DOHH2 (cell line): ENCODE measurements at regions not wholly inside any gene's neighbourhood (a gene's known extent, or its start where the extent isn't known, plus 50 kb on each side); places are given as distances from the start of the nearest gene placed in this dataset.

Experiments
- H3F3A ChIP-seq: fragments of 200-600 bp; sonication (generic), shearing (Covaris generic); 2 replicates; pipeline ENCODE4 v1.6.0; 2016; ENCODE audit warnings: antibody characterized with exemption, mild to moderate bottlenecking; ENCODE audit not compliant: control insufficient read depth, insufficient read depth
- H3K27ac ChIP-seq: fragments of 200-600 bp; sonication (generic); 2 replicates; pipeline ENCODE4 v1.5.1; 2014; ENCODE audit warnings: low read depth, mild to moderate bottlenecking, low read length, moderate library complexity
- H3K27me3 ChIP-seq: fragments of 200-600 bp; sonication (generic); 2 replicates; pipeline ENCODE4 v1.6.1; 2014; ENCODE audit warnings: mild to moderate bottlenecking, low read length, mixed read lengths; ENCODE audit not compliant: control insufficient read depth
- H3K36me3 ChIP-seq: fragments of 200-600 bp; sonication (generic); 2 replicates; pipeline ENCODE4 v1.6.1; 2014; ENCODE audit warnings: mild to moderate bottlenecking, low read length, moderate library complexity, mixed read lengths; ENCODE audit not compliant: control insufficient read depth
- H3K4me1 ChIP-seq: fragments of 200-600 bp; sonication (generic); 2 replicates; pipeline ENCODE4 v1.6.1; 2014; ENCODE audit warnings: mild to moderate bottlenecking, low read length, mixed read lengths; ENCODE audit not compliant: control insufficient read depth
- H3K4me2 ChIP-seq: fragments of 200-600 bp; sonication (generic); 2 replicates; pipeline ENCODE4 v1.6.0; 2014; ENCODE audit warnings: mild to moderate bottlenecking, low read length, moderate library complexity
- H3K4me3 ChIP-seq: fragments of 200-600 bp; sonication (generic); 2 replicates; pipeline ENCODE4 v1.5.1; 2014; ENCODE audit warnings: mild to moderate bottlenecking, low read length, mixed read lengths
- H3K79me2 ChIP-seq: fragments of 200-600 bp; sonication (generic); 2 replicates; pipeline ENCODE4 v1.6.1; 2014; ENCODE audit warnings: mild to moderate bottlenecking, low read length, mixed read lengths; ENCODE audit not compliant: control insufficient read depth
- H3K9me2 ChIP-seq: fragments of 200-600 bp; sonication (generic); replicated peaks from 2 replicates; pipeline ENCODE4 v1.6.1; 2014; ENCODE audit warnings: mild to moderate bottlenecking, low read length, mixed read lengths; ENCODE audit not compliant: control insufficient read depth
- H3K9me3 ChIP-seq: fragments of 200-600 bp; sonication (generic); 2 replicates; pipeline ENCODE4 v1.6.1; 2014; ENCODE audit warnings: antibody characterized with exemption, low read length, mixed read lengths; ENCODE audit not compliant: control insufficient read depth, insufficient read depth
- H4K20me1 ChIP-seq: fragments of 200-600 bp; sonication (generic); 2 replicates; pipeline ENCODE4 v1.6.0; 2014; ENCODE audit warnings: low read depth, mild to moderate bottlenecking, antibody characterized with exemption, low read length, moderate library complexity; ENCODE audit not compliant: control insufficient read depth, insufficient read depth
- CTCF ChIP-seq: fragments of 200-600 bp; sonication (generic); IDR thresholded peaks from one replicate; pipeline ENCODE4 v1.5.1; 2014; ENCODE audit warnings: antibody characterized with exemption, mild to moderate bottlenecking, low read depth, low read length; ENCODE audit not compliant: poor library complexity, severe bottlenecking
- EZH2phosphoT487 ChIP-seq: fragments of 200-600 bp; sonication (generic); IDR thresholded peaks from 2 replicates; pipeline ENCODE4 v1.6.1; 2017; ENCODE audit warnings: borderline replicate concordance, mild to moderate bottlenecking, antibody characterized with exemption, low read length, moderate library complexity, mixed read lengths

DNA sequence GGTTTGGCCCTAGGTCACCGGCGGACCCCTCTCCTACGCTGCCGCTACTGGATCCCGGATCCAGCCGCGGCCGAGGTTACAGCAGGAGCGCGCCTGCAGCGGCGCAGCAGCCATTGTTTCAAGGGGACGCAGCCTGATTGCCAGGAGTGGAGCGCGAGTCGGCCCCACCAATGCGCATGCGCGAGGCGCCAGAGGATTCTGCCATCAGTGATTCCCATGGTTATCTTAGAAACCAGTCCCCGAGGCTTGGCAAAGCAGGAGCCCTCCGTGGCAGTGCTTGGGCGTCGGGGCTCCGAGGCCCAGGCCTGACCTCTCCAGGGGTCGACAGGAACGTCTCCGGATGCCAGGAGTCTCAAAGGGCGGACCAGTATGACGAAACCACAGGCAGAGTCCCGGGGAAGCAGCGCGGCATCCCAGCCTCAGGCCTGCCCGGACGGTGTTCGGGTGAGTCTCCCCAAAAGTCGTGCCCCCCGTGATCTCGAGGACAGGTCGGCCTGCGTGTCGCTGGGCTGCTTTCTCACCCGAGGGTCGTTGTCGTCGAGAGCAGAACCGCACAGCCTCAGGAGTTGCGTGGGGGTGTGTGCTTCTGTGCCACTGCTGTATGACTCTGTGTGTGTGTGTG, 608.5 kb downstream of the KCNJ18 start:
- TF ChIP-seq CTCF = no peak
- TF ChIP-seq EZH2phosphoT487 = no peak
- Histone ChIP-seq H3F3A (no peaks in the 10 kb centered on the region), H3K79me2 (no peaks in the 10 kb centered on the region), H3K9me2 (no peaks in the 10 kb centered on the region), H3K4me2 (no peak overlapping the region), H3K36me3 (no peaks in the 10 kb centered on the region), H4K20me1 (no peaks in the 10 kb centered on the region), H3K4me3 (no peak overlapping the region), H3K27me3 (no peaks in the 10 kb centered on the region), H3K9me3 (peaks cover 35% of the 10 kb centered on the region; the same call in 1 of the 2 replicates), H3K27ac (no peak overlapping the region), H3K4me1 (no peaks in the 10 kb centered on the region)

DNA sequence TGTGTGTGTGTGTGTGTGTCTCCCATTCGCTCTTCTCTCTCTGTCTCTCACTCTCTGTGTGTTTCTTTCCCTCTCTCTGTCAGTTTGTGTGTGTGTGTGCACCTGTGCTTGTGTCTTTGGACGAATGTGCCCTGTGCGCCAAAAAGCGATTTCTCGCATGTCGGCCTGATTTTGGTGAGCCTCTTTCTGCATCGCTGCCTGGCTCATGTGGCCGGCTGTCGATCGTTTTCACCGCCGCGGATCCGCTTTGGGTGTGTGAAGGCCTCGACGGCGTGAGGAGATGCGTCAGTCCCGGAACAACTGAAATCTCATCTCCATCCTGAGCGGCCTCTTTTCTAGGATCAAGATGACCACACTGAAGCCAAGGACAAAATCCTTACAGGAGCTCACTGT, 609.0 kb downstream of the KCNJ18 start:
- no peak overlapping the region for H3K4me2 ChIP-seq

GRCh38 chr17:22303096-22303495, 610.8 kb downstream of the KCNJ18 start:
- no peaks in the 10 kb centered on the region for H3K4me1 ChIP-seq
- TF ChIP-seq CTCF (no peak), EZH2phosphoT487 (no peak)
- no peaks in the 10 kb centered on the region for H3K9me2 ChIP-seq
- H3K9me3 ChIP-seq = peaks cover 35% of the 10 kb centered on the region; the same call in 1 of the 2 replicates
- H3K36me3 ChIP-seq = no peaks in the 10 kb centered on the region
- no peaks in the 10 kb centered on the region for H3F3A ChIP-seq
- H3K4me2 ChIP-seq = no peak overlapping the region
- H3K27ac ChIP-seq = no peak overlapping the region
- H4K20me1 ChIP-seq = no peaks in the 10 kb centered on the region
- H3K27me3 ChIP-seq = no peaks in the 10 kb centered on the region
- H3K4me3 ChIP-seq = no peak overlapping the region
- H3K79me2 ChIP-seq = no peaks in the 10 kb centered on the region

More for the DNA sequence above, 609.0 kb downstream of the KCNJ18 start:
- H4K20me1 ChIP-seq = no peaks in the 10 kb centered on the region
- no peaks in the 10 kb centered on the region for H3K4me1 ChIP-seq
- no peak for TF ChIP-seq CTCF
- no peak for TF ChIP-seq EZH2phosphoT487
- no peaks in the 10 kb centered on the region for H3F3A ChIP-seq
- H3K27me3 ChIP-seq = no peaks in the 10 kb centered on the region
- H3K36me3 ChIP-seq = no peaks in the 10 kb centered on the region
- peaks cover 35% of the 10 kb centered on the region; the same call in 1 of the 2 replicates for H3K9me3 ChIP-seq
- H3K79me2 ChIP-seq = no peaks in the 10 kb centered on the region
- H3K4me3 ChIP-seq = no peak overlapping the region
- no peak overlapping the region for H3K27ac ChIP-seq
- no peaks in the 10 kb centered on the region for H3K9me2 ChIP-seq
